NOMO-1 treated with dmso at 0.1 percent for 144 hours (cell line): ENCODE measurements at regions not wholly inside any gene's neighbourhood (a gene's known extent, or its start where the extent isn't known, plus 50 kb on each side); places are given as distances from the start of the nearest gene placed in this dataset.

Experiments used
- DNase-seq: peaks from one replicate; lab custom pipeline; 2025; ENCODE audit not compliant: unreplicated experiment; lab: John Stamatoyannopoulos, UW

GRCh38 chr12:24066097-24066496, 116.6 kb upstream of the SOX5 start:
- DNase-seq, result no peak

DNA sequence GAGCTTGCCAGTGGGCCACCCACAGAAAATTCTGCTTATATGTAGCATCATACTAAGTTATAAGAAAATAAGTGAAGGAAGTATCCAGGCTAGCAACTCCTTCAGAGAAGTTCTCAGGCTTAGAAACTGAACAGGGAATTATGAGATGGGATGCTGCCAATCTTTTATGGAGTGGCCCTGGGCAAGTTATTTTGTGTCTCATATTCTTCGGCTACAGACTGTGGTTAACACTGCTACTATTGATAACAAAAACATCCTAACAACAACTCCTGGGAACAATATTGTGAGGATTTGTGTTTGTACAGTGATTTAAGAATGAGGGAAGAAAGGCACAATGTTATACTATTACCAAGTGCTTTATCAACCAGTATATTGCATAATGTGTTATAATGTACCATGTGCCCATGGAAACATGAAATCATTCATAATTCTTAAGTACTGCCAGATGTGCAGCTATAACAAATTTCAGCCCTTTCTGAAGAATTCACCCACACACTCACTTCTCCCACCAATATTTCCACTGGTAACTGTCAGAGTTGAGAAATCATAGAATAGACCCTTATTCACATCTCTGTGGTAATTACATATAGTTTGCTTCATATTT, 113.3 kb upstream of the SOX5 start:
- no peak for DNase-seq

- DNase-seq, result no peak
These were observed 110.6 kb upstream of the SOX5 start for GRCh38 chr12:24060089-24060488.

DNA sequence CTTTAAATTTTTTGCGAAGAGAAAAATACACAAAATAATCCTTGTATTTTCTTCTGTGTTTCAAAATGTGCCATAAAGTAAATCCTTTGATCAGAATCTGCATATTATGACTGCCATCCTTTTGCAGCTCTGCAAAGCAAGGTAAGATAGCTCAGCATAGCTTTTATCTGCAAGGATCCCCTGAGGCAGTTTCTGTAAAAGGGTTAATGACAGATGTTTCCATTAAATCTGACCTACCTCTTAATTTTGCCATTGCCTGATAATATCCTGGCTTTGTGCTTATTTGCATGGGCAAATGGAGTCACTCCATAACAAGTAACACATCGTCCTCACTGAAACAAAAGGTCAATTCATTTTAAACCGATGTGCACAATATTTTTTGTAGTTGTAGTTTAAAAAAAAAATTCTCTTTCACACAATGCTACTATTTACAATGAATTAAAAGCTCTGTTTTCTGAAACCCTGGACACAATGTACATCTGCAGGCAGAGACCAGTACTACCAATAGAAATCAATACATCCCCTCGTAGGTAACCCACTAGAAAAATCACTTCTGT, 108.5 kb upstream of the SOX5 start:
- DNase-seq, result no peak

GRCh38 chr12:24055747-24056146, 106.3 kb upstream of the SOX5 start:
- no peak for DNase-seq

DNA sequence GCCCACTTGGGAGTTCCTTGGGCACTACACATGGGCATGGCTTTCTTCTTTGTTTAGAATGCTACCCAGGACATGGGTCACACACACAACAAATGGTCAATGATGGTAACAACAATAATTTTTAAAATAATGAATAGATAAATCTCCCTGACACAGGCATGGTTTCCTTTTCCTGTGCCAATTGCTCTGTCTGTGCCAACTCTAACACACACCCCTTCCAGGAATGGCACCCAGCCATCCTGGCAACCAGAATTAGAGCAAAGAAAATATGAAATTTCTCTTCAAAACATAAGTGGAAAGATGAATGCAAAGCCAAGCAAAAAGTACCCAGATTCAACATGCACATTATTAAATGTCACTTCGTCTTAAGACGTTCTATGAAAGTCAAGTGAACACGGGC, 104.9 kb upstream of the SOX5 start:
- no peak for DNase-seq

DNA sequence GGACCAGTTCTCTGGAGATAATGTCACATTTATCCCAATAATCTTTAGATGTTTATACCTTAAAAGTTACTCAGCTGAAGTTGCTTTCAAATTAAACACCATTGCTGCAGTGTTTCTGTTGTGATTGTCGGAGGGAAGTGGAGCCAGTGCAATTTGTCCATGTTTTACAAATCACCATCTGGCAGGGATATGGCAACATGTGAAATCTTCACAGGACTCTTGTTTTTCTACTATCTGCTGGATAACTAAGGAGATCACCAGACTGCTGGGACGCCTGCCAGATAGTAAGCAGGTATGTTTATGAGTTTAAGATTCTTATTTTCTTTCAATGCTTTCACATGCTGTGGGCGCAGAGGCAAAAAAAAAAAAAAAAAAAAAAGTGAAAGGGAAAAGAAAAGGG, 100.3 kb upstream of the SOX5 start:
- DNase-seq, result no peak

- DNase-seq, result no peak
These were observed 99.6 kb upstream of the SOX5 start for GRCh38 chr12:24049101-24049500.

- DNase-seq, result no peak
These were observed 99.0 kb upstream of the SOX5 start for GRCh38 chr12:24048446-24048845.

DNA sequence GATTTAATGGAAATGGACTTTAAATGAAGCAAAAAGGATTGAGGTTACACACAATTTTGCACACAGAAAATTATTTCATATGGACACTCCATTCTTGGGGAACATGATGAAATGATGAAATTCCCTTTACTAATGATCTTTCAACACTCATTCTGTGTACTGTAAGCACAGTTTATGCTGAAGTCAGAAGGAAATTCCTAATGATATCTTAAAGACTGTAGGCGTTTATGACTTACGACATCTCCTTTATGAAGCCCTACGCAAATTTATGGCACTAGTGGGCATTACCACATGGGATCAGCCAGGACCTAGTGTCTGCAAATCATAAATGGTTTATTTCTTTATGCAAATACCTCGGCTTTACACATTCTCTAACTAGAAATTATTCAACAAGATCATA, 97.9 kb upstream of the SOX5 start:
- no peak for DNase-seq

GRCh38 chr12:24045816-24046257, 96.4 kb upstream of the SOX5 start:
- DNase-seq, result peak; percentile 9

- DNase-seq, result no peak
These were observed 95.7 kb upstream of the SOX5 start for GRCh38 chr12:24044941-24045703.

DNA sequence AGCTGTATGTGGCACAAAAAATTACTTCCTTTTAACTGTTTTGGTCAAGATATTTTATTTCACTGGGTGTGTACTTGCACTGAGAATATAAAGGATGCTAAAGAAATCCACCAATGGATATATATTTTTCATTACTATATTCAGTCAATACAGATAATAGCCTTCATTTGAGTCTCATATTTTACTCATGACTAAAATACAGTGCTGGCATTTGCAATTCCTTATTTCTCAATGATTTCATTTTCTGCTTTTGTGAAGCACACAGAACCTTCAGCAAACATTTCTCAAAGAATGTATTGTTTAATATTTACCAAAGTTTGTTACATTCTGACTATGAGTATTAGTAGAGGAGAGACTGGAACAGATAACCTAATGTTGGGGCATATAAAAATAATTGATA, 93.2 kb upstream of the SOX5 start:
- DNase-seq, result no peak

GRCh38 chr12:24039113-24039525, 89.6 kb upstream of the SOX5 start:
- no peak for DNase-seq

DNA sequence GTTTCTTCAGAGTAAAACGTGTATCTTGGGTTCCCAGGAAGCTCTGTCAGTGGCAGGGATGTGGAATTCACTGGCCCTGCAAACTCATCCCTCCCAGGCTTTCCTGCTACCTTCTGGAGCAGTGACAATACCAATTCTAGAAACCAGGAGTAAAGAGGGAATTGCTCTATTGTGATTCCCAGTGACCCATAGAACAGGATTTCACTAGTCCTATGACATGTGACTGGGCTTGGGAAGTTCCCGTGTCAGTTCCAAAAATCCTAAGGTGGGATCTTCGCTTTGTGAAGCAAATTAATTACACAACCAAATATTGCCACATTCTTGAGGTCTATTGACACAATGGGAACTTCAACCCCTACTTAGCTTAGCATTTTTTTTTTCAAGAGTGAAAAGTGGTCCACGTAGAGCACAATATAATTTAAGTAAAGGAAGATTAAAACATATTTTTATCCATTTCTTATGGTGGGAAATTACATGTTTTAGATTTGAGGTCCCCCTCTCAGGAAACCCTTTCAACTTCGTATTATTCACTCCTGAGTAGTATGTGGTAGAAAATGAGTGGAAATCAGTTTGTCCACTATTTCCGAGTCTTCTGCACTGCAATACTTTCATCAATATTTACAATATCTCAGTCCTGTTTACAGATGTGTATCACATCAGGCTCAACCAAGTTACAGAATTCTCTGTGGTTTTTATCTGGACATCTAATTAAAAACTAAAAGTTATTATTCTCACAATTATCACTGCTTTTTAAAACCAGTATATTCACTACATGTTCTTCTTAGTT, 88.9 kb upstream of the SOX5 start:
- DNase-seq, result no peak

GRCh38 chr12:24036438-24037216, 87.2 kb upstream of the SOX5 start:
- no peak for DNase-seq

DNA sequence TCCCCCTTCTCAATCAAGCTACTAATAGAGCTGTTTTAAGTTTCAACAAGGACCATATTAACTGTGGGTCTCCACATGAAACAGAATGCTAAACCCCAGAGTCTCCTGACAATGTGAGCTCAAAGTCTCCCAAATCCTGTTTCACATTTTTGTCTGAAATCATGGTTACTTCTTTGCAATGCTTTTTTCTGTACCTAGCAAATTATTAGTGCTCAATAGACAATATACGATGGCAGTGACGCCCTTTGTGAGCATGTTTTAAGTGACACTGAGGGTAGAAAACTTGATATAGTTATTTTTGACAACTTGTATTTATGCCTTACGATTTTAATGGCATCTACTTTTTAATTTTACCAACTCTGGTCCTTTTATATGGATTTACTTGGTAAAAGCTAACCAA, 85.4 kb upstream of the SOX5 start:
- no peak for DNase-seq

DNA sequence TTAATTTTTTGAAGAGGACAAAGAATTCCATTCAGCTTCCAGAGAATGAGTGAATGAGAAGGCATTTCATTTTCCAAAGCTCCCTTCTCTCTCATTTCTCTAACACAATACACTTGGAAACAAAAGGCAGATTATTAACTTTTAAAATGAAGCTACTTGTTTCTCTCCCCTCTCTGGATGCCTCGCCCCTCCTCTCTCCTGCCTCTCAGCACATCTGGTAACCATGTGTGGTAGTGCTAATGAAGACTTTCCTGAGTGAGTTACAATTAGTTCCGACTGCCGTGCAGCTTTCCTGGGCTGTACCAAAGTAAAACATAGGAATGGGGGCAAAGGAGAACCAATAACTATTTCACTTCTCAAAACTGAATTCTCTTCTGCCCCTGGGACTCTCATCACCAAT, 84.7 kb upstream of the SOX5 start:
- DNase-seq, result no peak

GRCh38 chr12:24027352-24027751, 77.9 kb upstream of the SOX5 start:
- DNase-seq, result no peak

- no peak for DNase-seq
These were observed 75.8 kb upstream of the SOX5 start for GRCh38 chr12:24025153-24025798.
